Mucosa of rectum (tissue), 2 donors: ENCODE measurements at regions not wholly inside any gene's neighbourhood (a gene's known extent, or its start where the extent isn't known, plus 50 kb on each side); places are given as distances from the start of the nearest gene placed in this dataset.

Experiments used
- H3K27ac ChIP-seq, 2 donors: one replicate each; pipeline ENCODE4 v1.7.0; 2013; ENCODE audit warnings: inconsistent platforms in 2 of 2, low read depth in 2 of 2, low read length in 2 of 2
- H3K27me3 ChIP-seq, 2 donors: one replicate each; pipeline ENCODE4 v1.7.0; 2013; ENCODE audit warnings: low read length in 2 of 2; ENCODE audit not compliant: control insufficient read depth in 2 of 2, insufficient read depth in 2 of 2
- H3K36me3 ChIP-seq, 2 donors: one replicate each; pipeline ENCODE4 v1.7.0; 2013; ENCODE audit warnings: low read length in 2 of 2; ENCODE audit not compliant: control insufficient read depth in 2 of 2, insufficient read depth in 2 of 2
- H3K4me1 ChIP-seq, 2 donors: one replicate each; pipeline ENCODE4 v1.7.0; 2013; ENCODE audit warnings: low read length in 2 of 2, mild to moderate bottlenecking in 1 of 2; ENCODE audit not compliant: control insufficient read depth in 2 of 2, insufficient read depth in 2 of 2
- H3K4me3 ChIP-seq, 2 donors: one replicate each; pipeline ENCODE4 v1.7.0; 2013; ENCODE audit warnings: low read length in 2 of 2
- H3K9ac ChIP-seq, 2 donors: one replicate each; pipeline ENCODE4 v1.7.0; 2013; ENCODE audit warnings: low read length in 2 of 2, low read depth in 1 of 2, mild to moderate bottlenecking in 1 of 2
- H3K9me3 ChIP-seq, 2 donors: one replicate each; pipeline ENCODE4 v1.7.0; 2013; ENCODE audit warnings: low read length in 2 of 2; ENCODE audit not compliant: control insufficient read depth in 2 of 2
- donor health status: healthy.
- donor health status: Normal muscosa, but diverticular disease.

DNA sequence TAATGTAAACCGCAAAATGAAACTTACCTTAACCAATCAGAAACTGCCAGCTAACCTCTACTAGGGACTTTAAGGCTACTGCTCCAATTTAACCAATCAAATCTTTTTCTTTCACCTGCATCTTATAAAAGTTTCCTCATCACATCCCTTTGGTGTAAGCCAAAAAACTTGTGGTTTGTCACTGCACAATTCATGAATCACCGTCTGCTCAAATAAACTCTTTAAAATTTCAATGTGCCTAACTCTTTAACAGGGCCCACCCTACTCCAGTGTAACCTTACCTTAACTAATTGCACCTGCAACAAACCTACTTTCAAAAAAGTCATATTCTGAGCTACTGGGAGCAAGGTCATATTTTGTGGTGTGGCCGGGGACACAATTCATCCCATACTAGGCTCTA lies 172.2 kb upstream of the GRAMD2B start:
- no peaks in the 10 kb centered on the region for H3K27me3 ChIP-seq
- no peak overlapping the region for H3K27ac ChIP-seq
- H3K36me3 ChIP-seq: no peaks in the 10 kb centered on the region
- H3K9me3 ChIP-seq: no peaks in the 10 kb centered on the region
- no peaks in the 10 kb centered on the region for H3K4me1 ChIP-seq
- H3K9ac ChIP-seq: no peak overlapping the region
- no peak overlapping the region for H3K4me3 ChIP-seq

DNA sequence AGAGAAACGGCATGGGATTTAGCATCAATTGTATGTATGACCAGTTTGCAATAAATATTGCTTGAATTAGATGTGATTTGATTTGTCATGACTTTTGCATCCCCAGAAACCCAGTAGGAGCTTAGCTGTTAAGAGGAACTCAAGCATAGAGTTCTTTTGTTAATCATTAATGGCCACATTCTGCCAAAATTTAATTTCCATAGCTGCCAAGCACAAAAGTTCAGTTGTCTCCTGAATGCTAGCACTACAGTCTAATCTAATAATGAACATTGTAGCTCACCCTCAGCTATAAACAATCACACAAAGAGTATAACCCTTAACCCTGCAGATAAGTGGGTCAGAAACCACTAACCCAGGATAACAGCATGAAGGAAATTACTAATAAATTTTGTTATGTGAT lies 169.8 kb upstream of the GRAMD2B start:
- Histone ChIP-seq H3K27ac (no peak overlapping the region), H3K9ac (no peak overlapping the region), H3K4me1 (no peaks in the 10 kb centered on the region), H3K9me3 (no peaks in the 10 kb centered on the region), H3K27me3 (no peaks in the 10 kb centered on the region), H3K36me3 (no peaks in the 10 kb centered on the region), H3K4me3 (no peak overlapping the region)

- Histone ChIP-seq H3K4me3 (no peak overlapping the region), H3K36me3 (no peaks in the 10 kb centered on the region), H3K9ac (no peak overlapping the region), H3K9me3 (peaks cover 0 to 2% of the 10 kb centered on the region in 2 donors), H3K27me3 (no peaks in the 10 kb centered on the region), H3K27ac (no peak overlapping the region), H3K4me1 (no peaks in the 10 kb centered on the region)
Measured at GRCh38 chr5:126263591-126264184, 159.5 kb upstream of the GRAMD2B start.

- Histone ChIP-seq H3K9me3 (peaks cover 0 to 2% of the 10 kb centered on the region in 2 donors), H3K4me1 (peaks cover 0 to 3% of the 10 kb centered on the region in 2 donors), H3K27ac (no peak overlapping the region), H3K27me3 (no peaks in the 10 kb centered on the region), H3K9ac (no peak overlapping the region), H3K4me3 (no peak overlapping the region), H3K36me3 (no peaks in the 10 kb centered on the region)
Measured at GRCh38 chr5:126265917-126266316, 157.3 kb upstream of the GRAMD2B start.

- no peaks in the 10 kb centered on the region for H3K36me3 ChIP-seq
- H3K9me3 ChIP-seq: peaks cover 0 to 2% of the 10 kb centered on the region in 2 donors
- no peak overlapping the region for H3K27ac ChIP-seq
- H3K4me3 ChIP-seq: no peak overlapping the region
- peaks cover 0 to 3% of the 10 kb centered on the region in 2 donors for H3K4me1 ChIP-seq
- no peak overlapping the region for H3K9ac ChIP-seq
- no peaks in the 10 kb centered on the region for H3K27me3 ChIP-seq
Measured at GRCh38 chr5:126267438-126267837, 155.8 kb upstream of the GRAMD2B start.

GRCh38 chr5:126268697-126269315 lies 154.4 kb upstream of the GRAMD2B start:
- H3K36me3 ChIP-seq: no peaks in the 10 kb centered on the region
- H3K9me3 ChIP-seq: peaks cover 0 to 2% of the 10 kb centered on the region in 2 donors
- no peak overlapping the region for H3K9ac ChIP-seq
- H3K27me3 ChIP-seq: no peaks in the 10 kb centered on the region
- H3K4me3 ChIP-seq: no peak overlapping the region
- H3K27ac ChIP-seq: no peak overlapping the region
- H3K4me1 ChIP-seq: peaks cover 0 to 3% of the 10 kb centered on the region in 2 donors

DNA sequence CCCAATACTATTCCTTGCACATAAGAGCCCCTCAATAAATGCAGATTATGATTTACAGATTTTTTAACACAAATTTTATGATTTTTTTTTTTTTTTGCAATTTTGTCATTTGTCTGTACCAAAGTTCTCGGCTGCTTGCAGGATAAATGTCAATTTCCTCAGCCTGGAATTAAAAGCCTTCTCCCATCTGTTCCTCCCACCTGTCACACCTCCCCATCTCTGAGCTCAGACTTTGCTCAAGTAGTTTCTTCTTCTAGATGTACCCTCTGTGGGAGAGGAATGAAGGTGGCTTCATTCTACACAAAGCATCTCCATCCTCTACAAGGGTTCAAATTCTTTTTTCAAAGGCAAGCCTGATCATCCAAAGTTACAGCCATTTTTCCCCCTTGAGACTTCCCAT lies 153.7 kb upstream of the GRAMD2B start:
- peaks cover 0 to 2% of the 10 kb centered on the region in 2 donors for H3K9me3 ChIP-seq
- H3K4me1 ChIP-seq: peaks cover 0 to 3% of the 10 kb centered on the region in 2 donors
- no peak overlapping the region for H3K27ac ChIP-seq
- no peak overlapping the region for H3K4me3 ChIP-seq
- no peaks in the 10 kb centered on the region for H3K27me3 ChIP-seq
- no peak overlapping the region for H3K9ac ChIP-seq
- no peaks in the 10 kb centered on the region for H3K36me3 ChIP-seq

DNA sequence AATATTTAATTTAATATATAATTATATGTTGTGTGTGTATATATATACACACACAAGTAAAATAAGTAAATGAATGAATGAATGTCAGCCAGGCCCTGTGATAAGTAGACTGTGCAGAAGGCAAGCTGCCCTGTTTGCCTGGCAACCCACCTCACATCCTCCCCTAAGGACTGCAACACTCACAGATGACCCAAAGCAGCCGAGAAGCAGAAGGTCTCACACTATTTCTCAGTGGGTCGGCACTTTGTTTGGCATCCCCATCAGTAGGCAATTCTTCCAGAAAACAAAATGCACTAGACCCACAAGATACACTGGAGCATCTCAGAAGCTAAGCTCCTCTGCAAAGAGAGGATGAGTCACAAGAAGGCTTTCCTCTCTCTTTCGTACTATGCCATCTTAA lies 152.1 kb upstream of the GRAMD2B start:
- Histone ChIP-seq H3K36me3 (no peaks in the 10 kb centered on the region), H3K27ac (no peak overlapping the region), H3K4me3 (no peak overlapping the region), H3K9ac (no peak overlapping the region), H3K4me1 (peaks cover 0 to 3% of the 10 kb centered on the region in 2 donors), H3K9me3 (no peaks in the 10 kb centered on the region), H3K27me3 (no peaks in the 10 kb centered on the region)

DNA sequence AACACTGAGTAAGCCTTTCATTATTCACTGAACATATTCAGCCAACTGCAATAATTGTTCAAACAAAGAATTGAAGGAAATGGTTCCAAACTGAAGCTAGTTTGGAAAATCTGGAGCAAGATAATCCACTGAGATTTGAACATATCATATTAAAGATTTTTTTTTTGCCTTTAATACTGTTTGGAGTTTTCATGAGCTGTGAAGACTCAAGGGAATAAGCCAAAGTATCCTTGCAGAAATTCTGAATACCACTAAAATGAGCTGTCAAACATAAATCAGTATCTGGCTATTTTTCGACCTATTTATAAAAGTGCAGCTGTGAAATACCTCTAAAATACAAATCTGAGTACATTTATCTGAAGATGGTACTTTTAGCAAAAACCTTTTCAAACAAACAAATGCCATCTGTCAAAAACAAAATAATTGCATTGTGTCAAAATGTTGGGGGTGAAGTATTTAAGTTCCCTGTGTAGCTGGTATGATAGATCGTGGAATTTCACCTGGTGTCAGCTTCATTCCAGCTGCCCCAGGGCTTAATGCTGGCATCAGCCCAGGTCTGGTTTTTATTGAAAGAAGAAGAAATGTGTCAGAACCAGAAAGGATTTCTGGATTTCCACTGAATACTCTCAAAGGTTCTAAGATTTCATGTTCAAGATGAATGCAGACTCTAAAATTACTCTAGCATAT lies 149.0 kb upstream of the GRAMD2B start:
- no peaks in the 10 kb centered on the region for H3K36me3 ChIP-seq
- H3K27me3 ChIP-seq: no peaks in the 10 kb centered on the region
- no peaks in the 10 kb centered on the region for H3K4me1 ChIP-seq
- H3K9ac ChIP-seq: no peak overlapping the region
- no peak overlapping the region for H3K4me3 ChIP-seq
- no peaks in the 10 kb centered on the region for H3K9me3 ChIP-seq
- no peak overlapping the region for H3K27ac ChIP-seq

DNA sequence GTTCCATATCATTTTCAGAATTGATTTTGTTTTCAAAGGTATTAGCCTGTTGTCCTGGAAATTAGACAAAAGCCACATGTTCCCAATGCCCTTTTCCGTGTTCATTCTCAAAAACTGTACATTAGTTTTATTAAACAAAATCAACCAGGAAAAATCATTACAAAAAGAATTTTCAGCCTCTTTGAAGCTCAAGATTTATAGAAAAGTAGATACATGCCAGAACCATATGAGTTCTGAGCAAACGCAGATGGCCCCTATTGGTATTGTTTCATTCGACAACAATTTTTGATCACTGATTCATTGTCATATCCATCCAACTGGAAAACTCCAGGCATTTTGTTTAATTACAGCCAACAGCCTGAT lies 148.5 kb upstream of the GRAMD2B start:
- no peaks in the 10 kb centered on the region for H3K9me3 ChIP-seq
- no peak overlapping the region for H3K9ac ChIP-seq
- H3K27ac ChIP-seq: no peak overlapping the region
- no peaks in the 10 kb centered on the region for H3K36me3 ChIP-seq
- no peaks in the 10 kb centered on the region for H3K27me3 ChIP-seq
- no peak overlapping the region for H3K4me3 ChIP-seq
- no peaks in the 10 kb centered on the region for H3K4me1 ChIP-seq
